ENCODE measurements at regions not wholly inside any gene's neighbourhood (a gene's known extent, or its start where the extent isn't known, plus 50 kb on each side); places are given as distances from the start of the nearest gene placed in this dataset.

DNA sequence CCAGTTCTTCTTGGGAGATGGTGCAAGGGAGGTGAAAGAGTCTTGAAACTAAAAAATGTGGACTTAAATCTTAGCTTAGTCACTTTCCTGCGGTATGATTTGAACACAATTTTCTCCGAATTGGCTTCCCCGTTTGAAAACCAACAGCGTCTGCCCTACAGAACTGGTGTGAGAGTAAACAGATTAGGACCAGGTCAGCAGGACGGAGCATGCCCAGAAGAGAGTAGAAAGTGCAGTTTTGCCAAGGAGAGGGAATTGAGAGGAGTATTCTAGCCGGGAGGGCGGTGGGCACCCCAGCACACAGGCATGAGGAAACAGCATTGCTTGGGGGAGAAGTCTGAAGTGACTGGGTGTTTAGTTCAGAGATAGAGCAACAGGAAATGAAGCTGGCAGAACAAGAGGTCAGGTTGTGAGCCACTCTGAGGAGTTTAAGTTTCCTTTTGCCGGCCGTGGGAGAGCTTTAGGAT is 927.1 kb downstream of the VRK1 start:
- FAIRE-seq, result no peak

GRCh38 chr14:97726676-97727075 is 929.5 kb downstream of the VRK1 start:
- FAIRE-seq (no peak), DNase-seq (ENCODE audit: low spot score in 2 of 2) (no peak)

More for the DNA sequence above, 927.1 kb downstream of the VRK1 start:
- no peak for DNase-seq (ENCODE audit: low spot score in 2 of 2)

GRCh38 chr14:97730706-97731105 is 933.5 kb downstream of the VRK1 start:
- no peak for DNase-seq (ENCODE audit: low spot score in 2 of 2)
- FAIRE-seq, result no peak

DNA sequence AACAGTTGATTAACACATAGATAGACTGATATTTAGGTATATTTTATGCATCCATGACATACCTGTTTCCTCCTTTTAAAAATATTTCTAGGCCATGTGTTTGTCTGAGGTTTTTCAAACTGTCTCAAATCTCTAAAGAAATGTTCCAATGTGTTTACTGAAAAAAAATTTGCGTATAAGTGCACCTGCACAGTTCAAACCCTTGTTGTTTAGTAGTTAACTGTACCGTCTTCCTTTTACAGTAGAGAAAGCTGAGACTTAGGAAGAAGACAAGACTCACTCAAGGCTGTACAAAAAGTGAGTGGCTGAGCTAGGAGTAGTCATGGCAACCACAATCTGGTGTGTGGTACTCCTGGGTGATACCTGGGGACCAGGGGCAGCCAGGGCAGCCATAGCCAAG is 934.6 kb downstream of the VRK1 start:
- no peak for FAIRE-seq

DNA sequence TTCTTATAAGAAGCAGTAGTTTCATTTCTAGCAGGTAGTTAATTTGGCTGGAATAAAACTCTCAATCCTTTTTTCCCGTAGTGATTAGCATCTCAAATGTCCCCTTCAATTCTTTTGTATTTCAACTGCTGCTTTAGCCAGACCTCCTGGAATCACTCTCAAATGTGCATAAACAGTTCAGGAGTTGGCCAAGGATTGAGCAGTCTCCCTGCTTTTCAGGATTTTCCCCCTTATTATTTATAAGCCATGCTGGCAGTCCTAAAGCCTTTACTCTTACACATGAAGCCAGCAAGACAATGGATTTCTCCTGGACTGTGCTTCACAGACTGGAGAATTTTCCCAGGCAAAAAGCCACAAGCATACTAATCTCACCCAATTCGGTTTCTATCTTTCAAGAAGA is 950.1 kb downstream of the VRK1 start:
- FAIRE-seq (no peak), DNase-seq (ENCODE audit: low spot score in 2 of 2) (no peak)

More for the DNA sequence above, 934.6 kb downstream of the VRK1 start:
- no peak for DNase-seq (ENCODE audit: low spot score in 2 of 2)

DNA sequence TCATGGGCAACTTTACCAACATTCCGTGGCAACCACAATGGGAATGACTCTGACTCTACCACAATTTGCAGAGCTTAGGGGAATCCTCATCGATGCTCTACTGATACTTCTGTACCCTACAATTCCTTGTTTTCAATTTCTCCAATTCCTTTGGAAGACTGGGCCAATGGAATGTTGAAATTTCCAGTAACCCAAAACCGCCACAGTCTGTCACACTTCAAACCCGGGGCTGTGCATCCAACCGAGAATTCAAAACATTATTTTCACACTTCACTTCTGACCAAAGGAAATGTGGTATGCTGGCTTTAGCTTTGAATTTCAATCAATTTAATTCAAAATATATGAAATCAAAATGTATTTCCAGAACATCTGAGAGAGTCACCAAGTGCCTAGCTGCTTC is 951.4 kb downstream of the VRK1 start:
- FAIRE-seq (no peak), DNase-seq (ENCODE audit: low spot score in 2 of 2) (no peak)

GRCh38 chr14:97757491-97757890 is 960.3 kb downstream of the VRK1 start:
- FAIRE-seq, result no peak
- no peak for DNase-seq (ENCODE audit: low spot score in 2 of 2)

DNA sequence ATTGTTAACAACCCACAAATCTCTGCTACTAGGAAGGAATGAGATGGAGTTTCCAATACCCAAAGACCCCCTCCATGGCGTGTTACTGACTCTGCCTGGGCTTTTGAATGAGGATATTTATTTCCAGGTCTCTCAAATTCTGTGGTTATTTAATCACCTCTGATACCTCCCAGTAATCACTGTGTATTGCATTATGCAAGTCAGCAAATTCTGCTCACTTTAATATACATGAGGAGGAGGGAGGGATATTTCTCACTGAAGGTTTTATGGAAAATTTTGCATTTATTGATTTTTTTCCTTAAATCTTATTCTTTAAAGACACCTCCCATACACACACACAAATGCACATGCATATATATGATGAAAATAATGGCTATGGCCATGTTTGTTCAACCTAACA is 962.9 kb downstream of the VRK1 start:
- no peak for FAIRE-seq

DNA sequence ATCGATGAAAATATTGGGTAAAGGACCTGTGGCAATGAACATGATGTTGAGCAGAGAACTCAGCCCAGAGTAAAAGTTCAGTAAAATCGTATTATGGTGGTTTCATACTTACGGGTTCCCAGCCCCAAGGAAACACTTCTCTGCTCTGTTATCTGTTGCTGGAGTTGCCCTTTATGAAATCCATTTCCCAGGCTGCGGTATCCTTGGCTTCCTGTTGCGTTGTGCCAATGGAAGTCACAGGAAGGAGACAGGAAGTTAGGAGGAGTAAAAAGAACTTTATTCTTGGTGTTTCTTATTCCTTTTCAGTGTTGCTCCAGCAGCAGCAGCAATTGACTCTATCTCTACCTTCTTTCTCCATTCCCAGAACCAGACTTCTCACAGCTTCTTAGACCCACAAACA is 965.2 kb downstream of the VRK1 start:
- no peak for FAIRE-seq
- DNase-seq (ENCODE audit: low spot score in 2 of 2), result no peak

More for the DNA sequence above, 962.9 kb downstream of the VRK1 start:
- no peak for DNase-seq (ENCODE audit: low spot score in 2 of 2)

GRCh38 chr14:97771340-97772045 is 974.3 kb downstream of the VRK1 start:
- no peak for FAIRE-seq

GRCh38 chr14:97773598-97773997 is 976.4 kb downstream of the VRK1 start:
- FAIRE-seq (no peak), DNase-seq (ENCODE audit: low spot score in 2 of 2) (no peak)

More at GRCh38 chr14:97771340-97772045, 974.3 kb downstream of the VRK1 start:
- DNase-seq (ENCODE audit: low spot score in 2 of 2), result no peak

- no peak for FAIRE-seq
- DNase-seq (ENCODE audit: low spot score in 2 of 2), result no peak
Measured at GRCh38 chr14:97776890-97777558, 979.8 kb downstream of the VRK1 start.

- FAIRE-seq (no peak), DNase-seq (ENCODE audit: low spot score in 2 of 2) (no peak)
Measured at GRCh38 chr14:97777622-97778355, 980.6 kb downstream of the VRK1 start.

- DNase-seq (ENCODE audit: low spot score in 2 of 2) (no peak), FAIRE-seq (no peak)
Measured at GRCh38 chr14:97779140-97779539, 982.0 kb downstream of the VRK1 start.

GRCh38 chr14:97780804-97781203 is 983.6 kb downstream of the VRK1 start:
- FAIRE-seq (no peak), DNase-seq (ENCODE audit: low spot score in 2 of 2) (no peak)

- DNase-seq (ENCODE audit: low spot score in 2 of 2), result no peak
- no peak for FAIRE-seq
Measured at GRCh38 chr14:97781961-97782360, 984.8 kb downstream of the VRK1 start.

- DNase-seq (ENCODE audit: low spot score in 2 of 2), result no peak
- no peak for FAIRE-seq
Measured at GRCh38 chr14:97782871-97783414, 985.8 kb downstream of the VRK1 start.

DNA sequence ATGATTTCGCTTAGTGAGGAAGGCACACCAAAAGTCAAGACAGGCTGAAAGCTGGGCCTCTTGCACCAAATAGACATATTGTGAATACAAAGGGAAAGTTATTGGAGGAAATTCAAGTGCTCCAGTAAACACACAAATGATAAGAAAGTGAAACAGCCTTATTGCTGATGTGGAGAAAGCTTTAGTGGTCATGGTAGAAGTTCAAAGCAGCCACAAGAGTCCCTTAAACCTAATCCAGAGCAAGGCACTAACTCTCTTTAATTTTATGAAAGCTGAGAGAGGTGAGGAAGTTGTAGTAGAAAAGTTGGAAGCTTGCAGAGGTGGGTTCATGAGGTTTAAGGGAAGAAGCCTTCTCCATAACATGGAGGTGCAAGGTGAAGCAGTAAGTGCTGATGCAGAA is 988.3 kb downstream of the VRK1 start:
- DNase-seq (ENCODE audit: low spot score in 2 of 2) (no peak), FAIRE-seq (no peak)

DNA sequence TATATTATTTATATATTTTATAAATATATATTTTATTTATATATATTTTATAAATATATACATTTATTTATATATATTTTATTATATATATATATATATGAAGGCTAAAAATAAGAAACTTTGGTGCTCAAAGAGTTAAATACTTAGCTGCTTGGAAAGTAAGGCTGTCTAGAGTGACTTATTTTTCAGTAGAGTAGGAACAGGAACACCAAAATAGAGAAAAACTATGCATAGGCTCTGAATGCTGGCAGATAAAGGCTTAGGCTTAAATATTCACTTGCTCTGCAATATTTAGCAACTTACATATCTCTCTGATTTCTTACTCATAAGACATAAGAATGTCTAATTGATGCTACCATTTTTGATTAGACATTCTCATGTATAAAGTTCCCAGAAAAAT is 991.2 kb downstream of the VRK1 start:
- no peak for DNase-seq (ENCODE audit: low spot score in 2 of 2)
- no peak for FAIRE-seq

DNA sequence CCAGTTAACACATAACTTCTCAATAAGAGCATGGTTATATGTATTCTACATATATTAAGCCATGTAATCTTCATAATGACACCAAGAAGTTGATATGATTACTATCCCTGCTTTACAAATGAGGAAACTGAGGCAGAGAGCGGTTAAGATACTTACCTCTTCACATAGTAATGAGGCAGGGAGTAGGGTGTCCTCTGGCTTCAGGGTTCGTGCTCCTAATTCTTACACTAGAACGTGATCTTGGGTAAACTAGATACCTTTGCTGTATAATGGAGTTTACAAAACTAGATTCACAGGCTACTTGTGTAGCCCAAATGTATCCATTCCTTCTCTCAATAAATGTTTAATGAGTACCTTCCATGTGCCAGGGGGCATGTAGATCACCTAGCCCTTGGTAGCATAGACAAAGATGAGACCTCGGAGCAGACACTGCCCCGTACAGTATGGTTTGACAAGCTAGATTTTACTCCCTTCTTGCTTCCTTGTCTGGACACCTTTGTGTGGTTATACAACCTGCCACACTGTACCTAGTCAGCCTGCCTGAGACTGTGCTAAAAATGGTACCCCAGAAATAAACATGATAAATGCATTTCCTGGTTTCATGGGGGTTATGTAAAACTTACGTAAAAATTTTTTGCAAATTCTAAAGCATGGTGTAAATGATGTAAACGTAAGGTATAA is 991.8 kb downstream of the VRK1 start:
- no peak for FAIRE-seq
- no peak for DNase-seq (ENCODE audit: low spot score in 2 of 2)

- no peak for FAIRE-seq
Measured at GRCh38 chr14:97791072-97791471, 993.9 kb downstream of the VRK1 start.

More at GRCh38 chr14:97791072-97791471, 993.9 kb downstream of the VRK1 start:
- DNase-seq (ENCODE audit: low spot score in 2 of 2), result no peak
